ENCODE measurements at regions not wholly inside any gene's neighbourhood (a gene's known extent, or its start where the extent isn't known, plus 50 kb on each side); places are given as distances from the start of the nearest gene placed in this dataset.
A peak's percentile ranks its signal among the peaks of the same experiment; 100 is the strongest.

- no peak for TF ChIP-seq CTCF (IDR thresholded peaks at IDR 0.05; ENCODE audit: low read depth, low read length)
- DNase-seq (ENCODE audit: low read depth in 2 of 2): peak in 1 of 2 donors; percentile 46
- no peak overlapping the region for H3K4me3 ChIP-seq (replicated peaks in 1 of 2; ENCODE audit: low read depth in 2 of 2, low read length in 2 of 2)
These were observed 80.7 kb upstream of the NAV2 start for GRCh38 chr11:19631712-19632498.

GRCh38 chr11:19628018-19628417 lies 84.6 kb upstream of the NAV2 start:
- TF ChIP-seq CTCF (IDR thresholded peaks at IDR 0.05; ENCODE audit: low read depth, low read length): peak; percentile 9
- peak; percentile 89 to 95 for DNase-seq (ENCODE audit: low read depth in 2 of 2)
- no peak overlapping the region for H3K4me3 ChIP-seq (replicated peaks in 1 of 2; ENCODE audit: low read depth in 2 of 2, low read length in 2 of 2)

- no peak for TF ChIP-seq CTCF (IDR thresholded peaks at IDR 0.05; ENCODE audit: low read depth, low read length)
- no peak for DNase-seq (ENCODE audit: low read depth in 2 of 2)
These were observed 85.1 kb upstream of the NAV2 start for GRCh38 chr11:19627566-19627965.

GRCh38 chr11:19625438-19625837 lies 87.2 kb upstream of the NAV2 start:
- TF ChIP-seq CTCF (IDR thresholded peaks at IDR 0.05; ENCODE audit: low read depth, low read length): no peak
- peak in 1 of 2 donors; percentile 51 for DNase-seq (ENCODE audit: low read depth in 2 of 2)
- H3K4me3 ChIP-seq (replicated peaks in 1 of 2; ENCODE audit: low read depth in 2 of 2, low read length in 2 of 2): no peak overlapping the region

More at GRCh38 chr11:19627566-19627965, 85.1 kb upstream of the NAV2 start:
- H3K4me3 ChIP-seq (replicated peaks in 1 of 2; ENCODE audit: low read depth in 2 of 2, low read length in 2 of 2): no peak overlapping the region

GRCh38 chr11:19617696-19618523 lies 94.7 kb upstream of the NAV2 start:
- TF ChIP-seq CTCF (IDR thresholded peaks at IDR 0.05; ENCODE audit: low read depth, low read length): no peak
- no peak overlapping the region for H3K4me3 ChIP-seq (replicated peaks in 1 of 2; ENCODE audit: low read depth in 2 of 2, low read length in 2 of 2)
- no peak for DNase-seq (ENCODE audit: low read depth in 2 of 2)

- no peak overlapping the region for H3K4me3 ChIP-seq (replicated peaks in 1 of 2; ENCODE audit: low read depth in 2 of 2, low read length in 2 of 2)
- TF ChIP-seq CTCF (IDR thresholded peaks at IDR 0.05; ENCODE audit: low read depth, low read length): no peak
- DNase-seq (ENCODE audit: low read depth in 2 of 2): peak in 1 of 2 donors; percentile 62
These were observed 97.1 kb upstream of the NAV2 start for GRCh38 chr11:19615341-19616183.
